ENCODE measurements at regions not wholly inside any gene's neighbourhood (a gene's known extent, or its start where the extent isn't known, plus 50 kb on each side); places are given as distances from the start of the nearest gene placed in this dataset.

- POLR2A ChIA-PET (ENCODE audit: unreplicated experiment): no interaction called here
- no TSS peak for BruUV-seq (replicated peaks)
- H2AK9ac ChIP-seq (replicated peaks; ENCODE audit: low read depth, low read length, poor library complexity): no peak overlapping the region
- no peak overlapping the region for H3K9ac ChIP-seq (ENCODE audit: low read depth, low read length)
- no peaks in the 10 kb centered on the region for H4K20me1 ChIP-seq (ENCODE audit: insufficient read depth, low read length)
- H2BK15ac ChIP-seq (ENCODE audit: low read depth, low read length): no peak overlapping the region
- no peak overlapping the region for H3K4me2 ChIP-seq (ENCODE audit: low read depth, low read length)
- in situ Hi-C loops (cut with MboI; ENCODE audit: low sequenced_read_pairs): no loop called here
- no peak overlapping the region for H4K8ac ChIP-seq (ENCODE audit: low read depth in 2 of 2, low read length in 2 of 2)
- no peak overlapping the region for H3K4me3 ChIP-seq (ENCODE audit: insufficient read depth, low read depth, low read length)
- H3K18ac ChIP-seq (ENCODE audit: low read depth, low read length): no peak overlapping the region
- no peak overlapping the region for H2AFZ ChIP-seq (replicated peaks; ENCODE audit: low read length, poor library complexity)
- H3K9me3 ChIP-seq (ENCODE audit: control insufficient read depth, insufficient read depth, low read length): no peaks in the 10 kb centered on the region
- DNase-seq (no peak), ATAC-seq (ENCODE audit: low read depth) (no peak)
- no peaks in the 10 kb centered on the region for H3K9me1 ChIP-seq (ENCODE audit: insufficient read depth, low read length)
- H3K4ac ChIP-seq (ENCODE audit: low read depth, low read length): no peak overlapping the region
- H3K56ac ChIP-seq (ENCODE audit: extremely low read depth, insufficient read depth, low read length): no peak overlapping the region
- CTCF ChIA-PET: interaction anchor here (0.6 kb wide), 1 partner anchor 19 kb away, joined by 4 read pairs; no protein-coding TSS in a partner anchor
- no peak overlapping the region for H4K91ac ChIP-seq (ENCODE audit: insufficient read depth, low read depth, low read length)
- dilution Hi-C loops (cut with HindIII; ENCODE audit: low sequenced_read_pairs, unreplicated experiment): no loop called here
- no peak overlapping the region for H2AK5ac ChIP-seq (ENCODE audit: low read depth, low read length)
- no peak overlapping the region for H2BK120ac ChIP-seq (ENCODE audit: low read depth, low read length)
- intact Hi-C loops (cut with micrococcal nuclease): no loop called here
- no peak overlapping the region for H2BK20ac ChIP-seq (ENCODE audit: low read depth, low read length)
- no peak overlapping the region for H2BK5ac ChIP-seq (ENCODE audit: low read depth, low read length, poor library complexity, severe bottlenecking)
- H3K4me1 ChIP-seq (ENCODE audit: control insufficient read depth, insufficient read depth, low read length): no peaks in the 10 kb centered on the region
- no peaks in the 10 kb centered on the region for H3K36me3 ChIP-seq (ENCODE audit: control insufficient read depth, insufficient read depth, low read length)
- H3K27ac ChIP-seq (ENCODE audit: insufficient read depth, low read length): no peak overlapping the region
- TF ChIP-seq CHD1 (IDR thresholded peaks at IDR 0.05; ENCODE audit: low read depth, low read length) (no peak), SMC3 (IDR thresholded peaks at IDR 0.05; ENCODE audit: low read depth, low read length) (no peak), NFE2L2 (IDR thresholded peaks at IDR 0.05; ENCODE audit: low read depth, low read length) (no peak), RAD21 (IDR thresholded peaks at IDR 0.05; ENCODE audit: low read length) (no peak), RCOR1 (IDR thresholded peaks at IDR 0.05; ENCODE audit: insufficient replicate concordance, low read length) (no peak)
- no peaks in the 10 kb centered on the region for H3K27me3 ChIP-seq (ENCODE audit: control insufficient read depth, insufficient read depth, low read length)
- H3K23ac ChIP-seq (ENCODE audit: low read depth, low read length): no peak overlapping the region
- no peaks in the 10 kb centered on the region for H3K79me1 ChIP-seq (ENCODE audit: low read depth in 1 of 2, low read length in 2 of 2)
- H4K5ac ChIP-seq (ENCODE audit: low read depth, low read length): no peak overlapping the region
- WGBS, 2 experiments (ENCODE audit: extremely low coverage in 2 of 2, insufficient read length in 1 of 2): no CpG with 5 or more reads among the region's 2 CpGs
- no peak overlapping the region for H3K14ac ChIP-seq (replicated peaks; ENCODE audit: low read depth, low read length)
Measured at GRCh38 chr3:25036633-25037032, 391.4 kb upstream of the RARB start.
